Glomerular endothelial cell (primary cell): ENCODE measurements at regions not wholly inside any gene's neighbourhood (a gene's known extent, or its start where the extent isn't known, plus 50 kb on each side); places are given as distances from the start of the nearest gene placed in this dataset.

ENCODE experiments used
- DNase-seq: peaks from one replicate; pipeline ENCODE4 v3.0.0-alpha.2; 2011; ENCODE audit warnings: low read depth, low spot score; ENCODE audit errors: extremely low read depth

- no peak for DNase-seq
These were observed 54.1 kb upstream of the ABL1 start for GRCh38 chr9:130780865-130781504.

GRCh38 chr9:130781569-130781968, 53.5 kb upstream of the ABL1 start:
- no peak for DNase-seq

GRCh38 chr9:130782886-130783530, 52.0 kb upstream of the ABL1 start:
- no peak for DNase-seq

GRCh38 chr9:130785053-130785452, 50.0 kb upstream of the ABL1 start:
- no peak for DNase-seq
